Fibroblast of pulmonary artery (primary cell): ENCODE measurements at regions not wholly inside any gene's neighbourhood (a gene's known extent, or its start where the extent isn't known, plus 50 kb on each side); places are given as distances from the start of the nearest gene placed in this dataset.
"Not testable (repeated sequence)": the region's sequence is repeated elsewhere in the genome, so short reads cannot be mapped to it uniquely, and the experiment has no call there.

Experiments
- DNase-seq: peaks from one replicate; pipeline ENCODE4 v3.0.0-alpha.2; 2010; ENCODE audit warnings: low read depth
- H3K4me3 ChIP-seq: replicated peaks from 2 replicates; pipeline ENCODE4 v1.5.1; 2011; ENCODE audit warnings: low read depth, mild to moderate bottlenecking, control low read depth, low read length, moderate library complexity
- CTCF ChIP-seq: IDR thresholded peaks from 2 replicates; pipeline ENCODE4 v1.5.1; 2011; ENCODE audit warnings: mild to moderate bottlenecking, control low read depth, low read length, inconsistent platforms; ENCODE audit errors: missing control alignments

DNA sequence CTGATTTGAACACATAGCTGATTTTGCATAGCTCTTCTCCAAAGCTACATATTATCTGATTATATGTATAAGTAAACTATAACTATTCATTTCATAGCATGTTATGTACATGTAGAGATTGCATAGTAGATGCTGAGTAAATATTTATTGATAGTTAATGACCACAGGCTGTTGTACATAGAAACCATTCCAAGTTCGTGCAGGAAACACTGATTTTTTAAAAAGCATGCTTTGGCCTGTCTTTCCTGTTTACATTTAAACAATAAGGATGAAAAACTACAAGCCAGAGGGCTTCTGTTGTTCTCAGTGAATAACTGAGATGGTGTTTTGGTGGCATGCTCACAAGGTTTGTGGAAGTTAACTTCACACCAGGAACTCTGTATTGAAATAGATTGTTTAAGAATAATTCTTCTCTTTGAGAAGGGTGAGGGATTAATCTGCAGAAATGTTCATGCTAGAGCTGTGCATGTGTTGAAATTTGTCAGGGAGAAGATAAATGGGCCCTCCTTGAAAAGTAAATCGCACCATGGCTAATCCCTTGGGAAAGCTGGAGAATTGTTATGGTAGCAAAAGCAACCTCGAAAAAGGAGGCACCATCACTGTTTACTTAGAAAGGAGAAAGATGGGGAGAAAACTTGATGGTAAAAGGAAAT lies 120.2 kb upstream of the SP8 start:
- DNase-seq = no peak
- H3K4me3 ChIP-seq = no peak overlapping the region
- TF ChIP-seq CTCF = no peak

DNA sequence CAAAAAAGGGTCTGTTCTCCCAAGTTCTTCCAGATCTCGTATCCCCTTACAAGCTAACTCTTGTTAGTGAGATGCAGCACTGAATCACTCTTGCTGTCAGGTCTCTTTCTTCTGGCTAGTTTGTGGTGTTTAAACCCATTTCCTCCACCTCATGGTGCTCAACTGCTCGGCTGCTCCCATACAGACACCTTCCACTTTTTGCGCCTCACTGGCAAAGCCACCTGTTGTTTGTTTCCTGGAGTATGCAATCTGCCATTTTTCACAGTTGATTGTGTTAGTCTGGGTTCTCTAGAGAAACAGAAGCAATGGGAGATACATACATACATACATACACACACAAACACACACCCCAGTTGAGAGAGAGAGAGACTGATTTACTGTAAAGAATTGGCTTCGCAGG lies 124.4 kb upstream of the SP8 start:
- no peak overlapping the region for H3K4me3 ChIP-seq
- no peak for DNase-seq
- no peak for TF ChIP-seq CTCF

GRCh38 chr7:20913853-20914252 lies 127.2 kb upstream of the SP8 start:
- TF ChIP-seq CTCF = no peak
- H3K4me3 ChIP-seq = no peak overlapping the region
- DNase-seq = no peak

GRCh38 chr7:20916311-20916710 lies 129.6 kb upstream of the SP8 start:
- no peak for DNase-seq
- no peak overlapping the region for H3K4me3 ChIP-seq
- no peak for TF ChIP-seq CTCF

DNA sequence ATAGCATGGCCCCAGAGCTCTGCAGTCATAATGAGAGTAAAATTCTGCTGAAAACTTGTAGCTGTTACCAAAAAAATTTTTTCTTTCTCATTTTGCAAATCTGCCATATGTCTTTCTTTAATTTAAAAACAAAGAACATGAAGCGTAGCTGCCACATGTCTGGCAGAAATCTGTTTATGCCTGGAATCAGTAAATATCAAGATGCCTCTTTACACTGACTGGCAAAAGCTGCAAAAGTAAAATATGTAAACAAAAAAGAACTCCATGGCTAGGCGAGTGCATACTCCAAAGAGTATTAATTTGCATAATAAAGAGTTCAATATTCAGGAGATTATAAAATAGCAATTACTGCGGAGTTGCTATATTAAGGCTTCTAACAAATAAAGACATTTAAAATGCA lies 130.9 kb upstream of the SP8 start:
- no peak for TF ChIP-seq CTCF
- DNase-seq = no peak

DNA sequence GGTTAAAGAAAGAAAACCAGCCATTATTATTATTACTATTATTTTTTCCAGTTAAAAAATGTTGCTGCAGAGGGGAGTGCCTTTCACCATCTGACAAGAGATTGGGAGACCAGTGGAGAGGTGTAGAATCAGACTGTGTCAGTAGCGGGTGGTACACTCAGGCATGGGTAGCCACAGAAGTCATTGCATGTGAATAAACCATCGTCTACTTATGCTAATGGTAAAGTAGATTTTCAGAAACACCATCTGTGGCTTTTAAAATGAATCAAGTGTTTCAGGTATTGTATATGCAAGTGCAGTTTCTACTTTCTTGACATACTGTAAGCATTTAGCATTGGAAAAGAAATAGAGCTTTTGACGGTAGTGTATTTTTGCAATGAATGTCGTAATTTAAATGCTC lies 131.5 kb upstream of the SP8 start:
- no peak overlapping the region for H3K4me3 ChIP-seq
- TF ChIP-seq CTCF = no peak
- no peak for DNase-seq

More for the DNA sequence above, 130.9 kb upstream of the SP8 start:
- H3K4me3 ChIP-seq = no peak overlapping the region

DNA sequence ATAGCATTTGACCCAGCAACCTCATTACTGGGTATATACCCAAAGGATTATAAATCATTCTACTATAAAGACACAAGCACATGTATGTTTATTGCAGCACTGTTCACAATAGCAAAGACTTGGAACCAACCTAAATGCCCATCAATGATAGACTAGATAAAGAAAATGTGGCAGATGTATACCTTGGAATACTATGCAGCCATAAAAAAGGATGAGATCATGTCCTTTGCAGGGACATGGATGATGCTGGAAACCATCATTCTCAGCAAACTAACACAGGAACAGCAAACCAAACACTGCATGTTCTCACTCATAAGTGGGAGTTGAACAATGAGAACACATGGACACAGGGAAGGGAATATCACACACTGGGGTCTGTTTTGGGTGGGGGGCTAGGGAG lies 140.5 kb upstream of the SP8 start:
- not testable (repeated sequence) for DNase-seq

More for the DNA sequence above, 140.5 kb upstream of the SP8 start:
- H3K4me3 ChIP-seq = not testable (repeated sequence)
